Tibial nerve (tissue), 4 donors: ENCODE measurements at regions not wholly inside any gene's neighbourhood (a gene's known extent, or its start where the extent isn't known, plus 50 kb on each side); places are given as distances from the start of the nearest gene placed in this dataset.

Experiments used
- DNase-seq, 2 donors: peaks; one replicate each; pipeline ENCODE4 v3.0.0-alpha.2; 2019; ENCODE audit warnings: low spot score in 2 of 2
- H3K27ac ChIP-seq, 4 donors: fragments of 200-600 bp; sonication (generic) in 3 of 4; one replicate each; pipeline ENCODE4 v1.5.1; 2017 to 2019; ENCODE audit warnings: mild to moderate bottlenecking in 1 of 4
- H3K27me3 ChIP-seq, 2 donors: fragments of 200-600 bp; sonication (generic) in 1 of 2; one replicate each; pipeline versions ENCODE4 v1.5.1 to v1.6.0; 2017 to 2019
- H3K36me3 ChIP-seq, 3 donors: fragments of 200-600 bp; sonication (generic); one replicate each; pipeline ENCODE4 v1.5.1; 2018 to 2019
- H3K4me1 ChIP-seq, 4 donors: fragments of 200-600 bp; sonication (generic) in 3 of 4; one replicate each; pipeline ENCODE4 v1.5.1; 2017 to 2019
- H3K4me3 ChIP-seq, 4 donors: fragments of 200-600 bp; sonication (generic) in 3 of 4; one replicate each; pipeline ENCODE4 v1.5.1; 2017 to 2019; ENCODE audit warnings: mild to moderate bottlenecking in 1 of 4, moderate library complexity in 1 of 4
- H3K9me3 ChIP-seq, 4 donors: fragments of 200-600 bp; sonication (generic) in 3 of 4; one replicate each; pipeline ENCODE4 v1.5.1; 2017 to 2019
- EP300 ChIP-seq, 2 donors: sonication (generic); formaldehyde crosslinking; IDR thresholded peaks; one replicate each; pipeline ENCODE4 v1.6.1; 2017; ENCODE audit warnings: antibody characterized with exemption in 2 of 2, mild to moderate bottlenecking in 1 of 2
- POLR2A ChIP-seq, 2 donors: fragments of 450-650 bp; IDR thresholded peaks; one replicate each; pipeline ENCODE4 v1.6.1; 2017; ENCODE audit warnings: antibody characterized with exemption in 2 of 2, mild to moderate bottlenecking in 2 of 2, moderate library complexity in 2 of 2
- WGBS, 2 donors: methylation state at CpG; one replicate each; pipeline ENCODE4 v1.1.5; 2018; 5-methylcytosine and 5-hydroxymethylcytosine counted together
- TF ChIP-seq, protein P1 (sequence below), 5 experiments: fragments of 200-600 bp in 3 of 5; fragments of 450-650 bp in 2 of 5; sonication (generic) in 3 of 5; IDR thresholded peaks; one replicate each; pipeline ENCODE4 v1.5.1; 2016 to 2019; ENCODE audit warnings: antibody characterized with exemption in 5 of 5, mild to moderate bottlenecking in 3 of 5, moderate library complexity in 2 of 5

GRCh38 chr12:91556909-91557308 lies 374.3 kb upstream of the DCN start:
- no peak for DNase-seq
- 79 to 90% methylated on average over 4 of the region's 4 CpGs for WGBS, 2 donors
- Histone ChIP-seq H3K9me3 (peaks cover 0 to 11% (median 0%) of the 10 kb centered on the region in 4 donors), H3K36me3 (no peaks in the 10 kb centered on the region), H3K4me1 (peaks cover 0 to under 1% (median 0%) of the 10 kb centered on the region in 4 donors), H3K27ac (no peak overlapping the region), H3K27me3 (no peaks in the 10 kb centered on the region), H3K4me3 (no peak overlapping the region)
- TF ChIP-seq EP300 (IDR thresholded peaks at IDR 0.05) (no peak), POLR2A (IDR thresholded peaks at IDR 0.05) (no peak)
- TF ChIP-seq, protein P1, sequence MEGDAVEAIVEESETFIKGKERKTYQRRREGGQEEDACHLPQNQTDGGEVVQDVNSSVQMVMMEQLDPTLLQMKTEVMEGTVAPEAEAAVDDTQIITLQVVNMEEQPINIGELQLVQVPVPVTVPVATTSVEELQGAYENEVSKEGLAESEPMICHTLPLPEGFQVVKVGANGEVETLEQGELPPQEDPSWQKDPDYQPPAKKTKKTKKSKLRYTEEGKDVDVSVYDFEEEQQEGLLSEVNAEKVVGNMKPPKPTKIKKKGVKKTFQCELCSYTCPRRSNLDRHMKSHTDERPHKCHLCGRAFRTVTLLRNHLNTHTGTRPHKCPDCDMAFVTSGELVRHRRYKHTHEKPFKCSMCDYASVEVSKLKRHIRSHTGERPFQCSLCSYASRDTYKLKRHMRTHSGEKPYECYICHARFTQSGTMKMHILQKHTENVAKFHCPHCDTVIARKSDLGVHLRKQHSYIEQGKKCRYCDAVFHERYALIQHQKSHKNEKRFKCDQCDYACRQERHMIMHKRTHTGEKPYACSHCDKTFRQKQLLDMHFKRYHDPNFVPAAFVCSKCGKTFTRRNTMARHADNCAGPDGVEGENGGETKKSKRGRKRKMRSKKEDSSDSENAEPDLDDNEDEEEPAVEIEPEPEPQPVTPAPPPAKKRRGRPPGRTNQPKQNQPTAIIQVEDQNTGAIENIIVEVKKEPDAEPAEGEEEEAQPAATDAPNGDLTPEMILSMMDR (IDR thresholded peaks at IDR 0.05) = no peak

- no peak for DNase-seq
- peaks cover 0 to 11% (median 0%) of the 10 kb centered on the region in 4 donors for H3K9me3 ChIP-seq
- no peak overlapping the region for H3K4me3 ChIP-seq
- TF ChIP-seq POLR2A (IDR thresholded peaks at IDR 0.05) = no peak
- TF ChIP-seq, protein P1 (IDR thresholded peaks at IDR 0.05) = no peak
- TF ChIP-seq EP300 (IDR thresholded peaks at IDR 0.05) = no peak
- WGBS, 2 donors = 51 to 52% methylated on average over 7 of the region's 7 CpGs
- no peak overlapping the region for H3K27ac ChIP-seq
- no peaks in the 10 kb centered on the region for H3K36me3 ChIP-seq
- H3K4me1 ChIP-seq = no peaks in the 10 kb centered on the region
- no peaks in the 10 kb centered on the region for H3K27me3 ChIP-seq
Measured at GRCh38 chr12:91555436-91556415, 373.1 kb upstream of the DCN start.

GRCh38 chr12:91551927-91552326 lies 369.3 kb upstream of the DCN start:
- 79 to 81% methylated on average over 8 of the region's 8 CpGs for WGBS, 2 donors
- peak in 1 of 2 donors; percentile 41 for DNase-seq
- Histone ChIP-seq H3K27me3 (no peaks in the 10 kb centered on the region), H3K4me3 (no peak overlapping the region), H3K36me3 (no peaks in the 10 kb centered on the region), H3K9me3 (no peaks in the 10 kb centered on the region), H3K4me1 (no peaks in the 10 kb centered on the region), H3K27ac (no peak overlapping the region)
- TF ChIP-seq EP300 (IDR thresholded peaks at IDR 0.05) (no peak), POLR2A (IDR thresholded peaks at IDR 0.05) (no peak)
- TF ChIP-seq, protein P1 (IDR thresholded peaks at IDR 0.05) = no peak

DNA sequence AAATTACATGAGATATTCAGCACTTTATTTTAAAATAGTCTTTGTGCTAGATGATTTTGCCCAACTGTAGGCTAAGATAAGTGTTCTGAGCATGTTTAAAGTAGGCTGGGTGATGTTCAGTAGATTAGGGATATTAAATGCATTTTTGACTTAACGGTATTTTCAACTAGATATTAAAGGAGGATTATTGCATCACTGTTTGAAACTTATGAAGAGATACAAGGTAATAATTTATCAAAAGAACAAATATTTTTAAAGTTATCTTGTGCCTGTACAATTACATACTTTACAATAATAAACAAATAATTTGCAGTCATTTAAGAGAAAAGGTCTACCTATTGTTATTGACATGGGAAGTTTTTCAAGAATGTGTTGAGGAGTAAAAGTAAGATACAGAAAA lies 368.6 kb upstream of the DCN start:
- TF ChIP-seq POLR2A (IDR thresholded peaks at IDR 0.05) = no peak
- TF ChIP-seq, protein P1 (IDR thresholded peaks at IDR 0.05) = no peak
- no peak for TF ChIP-seq EP300 (IDR thresholded peaks at IDR 0.05)
- 93 to 98% methylated on average over 1 of the region's 1 CpG for WGBS, 2 donors
- H3K4me1 ChIP-seq = no peaks in the 10 kb centered on the region
- no peak for DNase-seq
- no peaks in the 10 kb centered on the region for H3K36me3 ChIP-seq
- H3K27me3 ChIP-seq = no peaks in the 10 kb centered on the region
- no peak overlapping the region for H3K27ac ChIP-seq
- no peaks in the 10 kb centered on the region for H3K9me3 ChIP-seq
- no peak overlapping the region for H3K4me3 ChIP-seq

DNA sequence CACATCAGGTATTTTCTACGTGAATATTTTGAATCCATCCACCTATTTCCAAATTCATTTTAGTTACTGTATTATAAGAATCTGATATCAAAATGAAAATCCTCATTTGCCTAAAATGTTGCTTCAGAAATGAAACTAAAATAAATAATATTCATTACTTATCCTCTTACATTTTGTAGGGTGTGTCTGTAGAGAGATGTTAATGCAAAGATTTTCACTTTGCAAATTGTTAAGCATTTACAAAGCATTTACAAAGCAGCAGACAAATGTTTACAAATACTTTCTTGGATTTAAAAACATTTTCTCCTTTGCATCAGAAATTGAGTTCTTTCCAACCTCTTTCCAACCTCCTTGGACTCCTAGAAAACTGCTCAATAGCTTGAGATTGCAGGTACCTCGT lies 360.0 kb upstream of the DCN start:
- TF ChIP-seq EP300 (IDR thresholded peaks at IDR 0.05) = no peak
- TF ChIP-seq POLR2A (IDR thresholded peaks at IDR 0.05) = no peak
- TF ChIP-seq, protein P1 (IDR thresholded peaks at IDR 0.05) = no peak
- Histone ChIP-seq H3K36me3 (no peaks in the 10 kb centered on the region), H3K27ac (no peak overlapping the region), H3K4me3 (no peak overlapping the region), H3K9me3 (no peaks in the 10 kb centered on the region), H3K4me1 (no peaks in the 10 kb centered on the region), H3K27me3 (no peaks in the 10 kb centered on the region)
- no peak for DNase-seq
- 88 to 95% methylated on average over 2 of the region's 2 CpGs for WGBS, 2 donors
